ENCODE measurements at regions not wholly inside any gene's neighbourhood (a gene's known extent, or its start where the extent isn't known, plus 50 kb on each side); places are given as distances from the start of the nearest gene placed in this dataset.

GRCh38 chr4:30605616-30606190, 114.5 kb upstream of the PCDH7 start:
- no peaks in the 10 kb centered on the region for H4K20me1 ChIP-seq (ENCODE audit: control insufficient read depth, insufficient read depth, low read length, poor library complexity, severe bottlenecking)
- no peak overlapping the region for H3K27ac Mint-ChIP-seq
- H3K27me3 ChIP-seq (replicated peaks in 1 of 4; ENCODE audit: control extremely low read depth in 1 of 4, control insufficient read depth in 3 of 4, insufficient read depth in 4 of 4, low read length in 3 of 4): no peaks in the 10 kb centered on the region

GRCh38 chr4:30610361-30610760, 109.8 kb upstream of the PCDH7 start:
- no peaks in the 10 kb centered on the region for H3K27me3 ChIP-seq (replicated peaks in 1 of 4; ENCODE audit: control extremely low read depth in 1 of 4, control insufficient read depth in 3 of 4, insufficient read depth in 4 of 4, low read length in 3 of 4)
- H3K4me3 ChIP-seq (ENCODE audit: control extremely low read depth in 1 of 5, extremely low read depth in 1 of 5, insufficient read depth in 1 of 5, low read depth in 2 of 5, low read length in 4 of 5): no peak overlapping the region
- Mint-ChIP-seq H3K27me3 (no peaks in the 10 kb centered on the region), H3K27ac (no peak overlapping the region), H3K4me1 (no peaks in the 10 kb centered on the region), H3K4me3 (no peak overlapping the region), H3K9me3 (ENCODE audit: insufficient read depth) (peaks cover 4% of the 10 kb centered on the region)
- no peaks in the 10 kb centered on the region for H3K79me2 ChIP-seq (ENCODE audit: control insufficient read depth, insufficient read depth, low read length)
- H4K20me1 ChIP-seq (ENCODE audit: control insufficient read depth, insufficient read depth, low read length, poor library complexity, severe bottlenecking): no peaks in the 10 kb centered on the region
- H3K36me3 ChIP-seq (replicated peaks in 1 of 2; ENCODE audit: control extremely low read depth in 1 of 2, control insufficient read depth in 1 of 2, extremely low read depth in 1 of 2, insufficient read depth in 2 of 2, low read length in 1 of 2): no peaks in the 10 kb centered on the region
- CTCF ChIA-PET: no interaction called here
- H3K9me3 ChIP-seq (ENCODE audit: control extremely low read depth in 1 of 3, control insufficient read depth in 2 of 3, insufficient read depth in 1 of 3, low read length in 2 of 3): peaks cover 0 to 2% (median 0%) of the 10 kb centered on the region in 3 donors
- no peak overlapping the region for H3K4me2 ChIP-seq (replicated peaks; ENCODE audit: low read depth, low read length, poor library complexity, severe bottlenecking)
- no CpG with 5 or more reads among the region's 1 CpG for WGBS (ENCODE audit: insufficient coverage)
- POLR2A ChIA-PET: no interaction called here
- no peak overlapping the region for H2AFZ ChIP-seq (ENCODE audit: insufficient read depth, low read depth, low read length, poor library complexity, severe bottlenecking)
- TF ChIP-seq, protein P1, sequence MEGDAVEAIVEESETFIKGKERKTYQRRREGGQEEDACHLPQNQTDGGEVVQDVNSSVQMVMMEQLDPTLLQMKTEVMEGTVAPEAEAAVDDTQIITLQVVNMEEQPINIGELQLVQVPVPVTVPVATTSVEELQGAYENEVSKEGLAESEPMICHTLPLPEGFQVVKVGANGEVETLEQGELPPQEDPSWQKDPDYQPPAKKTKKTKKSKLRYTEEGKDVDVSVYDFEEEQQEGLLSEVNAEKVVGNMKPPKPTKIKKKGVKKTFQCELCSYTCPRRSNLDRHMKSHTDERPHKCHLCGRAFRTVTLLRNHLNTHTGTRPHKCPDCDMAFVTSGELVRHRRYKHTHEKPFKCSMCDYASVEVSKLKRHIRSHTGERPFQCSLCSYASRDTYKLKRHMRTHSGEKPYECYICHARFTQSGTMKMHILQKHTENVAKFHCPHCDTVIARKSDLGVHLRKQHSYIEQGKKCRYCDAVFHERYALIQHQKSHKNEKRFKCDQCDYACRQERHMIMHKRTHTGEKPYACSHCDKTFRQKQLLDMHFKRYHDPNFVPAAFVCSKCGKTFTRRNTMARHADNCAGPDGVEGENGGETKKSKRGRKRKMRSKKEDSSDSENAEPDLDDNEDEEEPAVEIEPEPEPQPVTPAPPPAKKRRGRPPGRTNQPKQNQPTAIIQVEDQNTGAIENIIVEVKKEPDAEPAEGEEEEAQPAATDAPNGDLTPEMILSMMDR (IDR thresholded peaks at IDR 0.05): no peak
- no peak for TF ChIP-seq EZH2 (IDR thresholded peaks at IDR 0.05; ENCODE audit: borderline replicate concordance, insufficient read depth, low read depth, low read length, poor library complexity, severe bottlenecking)
- intact Hi-C loops (cut with micrococcal nuclease): no loop called here
- ATAC-seq (ENCODE audit: low read depth) (no peak), DNase-seq (no peak)
- H3K27ac ChIP-seq (ENCODE audit: low read length in 2 of 2): no peak overlapping the region
- H3K4me1 ChIP-seq (ENCODE audit: control insufficient read depth in 2 of 2, insufficient read depth in 2 of 2, low read length in 2 of 2): no peaks in the 10 kb centered on the region
- no peak overlapping the region for H3K9ac ChIP-seq (ENCODE audit: low read length)

More at GRCh38 chr4:30605616-30606190, 114.5 kb upstream of the PCDH7 start:
- no peaks in the 10 kb centered on the region for H3K4me1 ChIP-seq (ENCODE audit: control insufficient read depth in 2 of 2, insufficient read depth in 2 of 2, low read length in 2 of 2)
- Mint-ChIP-seq H3K27me3 (no peaks in the 10 kb centered on the region), H3K9me3 (ENCODE audit: insufficient read depth) (peaks cover 4% of the 10 kb centered on the region), H3K4me1 (no peaks in the 10 kb centered on the region), H3K4me3 (no peak overlapping the region)
- CTCF ChIA-PET: no interaction called here
- no peaks in the 10 kb centered on the region for H3K36me3 ChIP-seq (replicated peaks in 1 of 2; ENCODE audit: control extremely low read depth in 1 of 2, control insufficient read depth in 1 of 2, extremely low read depth in 1 of 2, insufficient read depth in 2 of 2, low read length in 1 of 2)
- DNase-seq (no peak), ATAC-seq (ENCODE audit: low read depth) (no peak)
- H3K4me2 ChIP-seq (replicated peaks; ENCODE audit: low read depth, low read length, poor library complexity, severe bottlenecking): no peak overlapping the region
- TF ChIP-seq, protein P1 (IDR thresholded peaks at IDR 0.05): no peak
- no peak for TF ChIP-seq EZH2 (IDR thresholded peaks at IDR 0.05; ENCODE audit: borderline replicate concordance, insufficient read depth, low read depth, low read length, poor library complexity, severe bottlenecking)
- no peak overlapping the region for H3K9ac ChIP-seq (ENCODE audit: low read length)
- intact Hi-C loops (cut with micrococcal nuclease): no loop called here
- no peaks in the 10 kb centered on the region for H3K79me2 ChIP-seq (ENCODE audit: control insufficient read depth, insufficient read depth, low read length)
- POLR2A ChIA-PET: no interaction called here
- H3K27ac ChIP-seq (ENCODE audit: low read length in 2 of 2): no peak overlapping the region
- H3K4me3 ChIP-seq (ENCODE audit: control extremely low read depth in 1 of 5, extremely low read depth in 1 of 5, insufficient read depth in 1 of 5, low read depth in 2 of 5, low read length in 4 of 5): no peak overlapping the region
- no peak overlapping the region for H2AFZ ChIP-seq (ENCODE audit: insufficient read depth, low read depth, low read length, poor library complexity, severe bottlenecking)
- no peaks in the 10 kb centered on the region for H3K9me3 ChIP-seq (ENCODE audit: control extremely low read depth in 1 of 3, control insufficient read depth in 2 of 3, insufficient read depth in 1 of 3, low read length in 2 of 3)

Data from B cell (primary cell).